WI38 (cell line): ENCODE measurements at regions not wholly inside any gene's neighbourhood (a gene's known extent, or its start where the extent isn't known, plus 50 kb on each side); places are given as distances from the start of the nearest gene placed in this dataset.

ENCODE experiments used
- H3K4me3 ChIP-seq: 2 replicates; pipeline ENCODE4 v1.5.1; 2011; ENCODE audit warnings: low read depth, mild to moderate bottlenecking, control low read depth, low read length
- TF ChIP-seq, protein P1 (sequence below): IDR thresholded peaks from 2 replicates; pipeline ENCODE4 v1.5.1; 2012; ENCODE audit warnings: low read depth, mild to moderate bottlenecking, control low read depth, low read length

DNA sequence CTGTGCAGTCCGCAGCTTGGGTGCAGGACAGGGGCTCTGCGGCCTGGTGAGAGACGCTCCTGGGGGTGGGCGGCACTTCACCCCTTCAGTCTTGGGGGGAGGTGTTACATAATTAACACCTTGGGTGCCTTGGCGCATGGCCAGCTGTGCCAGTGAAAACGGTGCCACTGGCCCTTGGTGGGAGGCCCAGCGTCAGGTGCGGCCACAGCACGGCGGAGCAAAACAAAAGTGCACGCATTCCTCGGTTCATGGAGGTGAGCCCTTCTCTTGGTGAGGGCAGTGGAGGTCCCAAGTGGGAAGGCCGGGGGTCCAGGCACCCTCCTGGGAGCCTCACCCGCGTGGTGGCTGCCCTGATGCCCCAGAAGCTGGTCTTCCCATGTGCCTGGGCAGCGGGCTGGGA, 89.8 kb downstream of the ENGASE start:
- no peak overlapping the region for H3K4me3 ChIP-seq
- TF ChIP-seq, protein P1, sequence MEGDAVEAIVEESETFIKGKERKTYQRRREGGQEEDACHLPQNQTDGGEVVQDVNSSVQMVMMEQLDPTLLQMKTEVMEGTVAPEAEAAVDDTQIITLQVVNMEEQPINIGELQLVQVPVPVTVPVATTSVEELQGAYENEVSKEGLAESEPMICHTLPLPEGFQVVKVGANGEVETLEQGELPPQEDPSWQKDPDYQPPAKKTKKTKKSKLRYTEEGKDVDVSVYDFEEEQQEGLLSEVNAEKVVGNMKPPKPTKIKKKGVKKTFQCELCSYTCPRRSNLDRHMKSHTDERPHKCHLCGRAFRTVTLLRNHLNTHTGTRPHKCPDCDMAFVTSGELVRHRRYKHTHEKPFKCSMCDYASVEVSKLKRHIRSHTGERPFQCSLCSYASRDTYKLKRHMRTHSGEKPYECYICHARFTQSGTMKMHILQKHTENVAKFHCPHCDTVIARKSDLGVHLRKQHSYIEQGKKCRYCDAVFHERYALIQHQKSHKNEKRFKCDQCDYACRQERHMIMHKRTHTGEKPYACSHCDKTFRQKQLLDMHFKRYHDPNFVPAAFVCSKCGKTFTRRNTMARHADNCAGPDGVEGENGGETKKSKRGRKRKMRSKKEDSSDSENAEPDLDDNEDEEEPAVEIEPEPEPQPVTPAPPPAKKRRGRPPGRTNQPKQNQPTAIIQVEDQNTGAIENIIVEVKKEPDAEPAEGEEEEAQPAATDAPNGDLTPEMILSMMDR = no peak

DNA sequence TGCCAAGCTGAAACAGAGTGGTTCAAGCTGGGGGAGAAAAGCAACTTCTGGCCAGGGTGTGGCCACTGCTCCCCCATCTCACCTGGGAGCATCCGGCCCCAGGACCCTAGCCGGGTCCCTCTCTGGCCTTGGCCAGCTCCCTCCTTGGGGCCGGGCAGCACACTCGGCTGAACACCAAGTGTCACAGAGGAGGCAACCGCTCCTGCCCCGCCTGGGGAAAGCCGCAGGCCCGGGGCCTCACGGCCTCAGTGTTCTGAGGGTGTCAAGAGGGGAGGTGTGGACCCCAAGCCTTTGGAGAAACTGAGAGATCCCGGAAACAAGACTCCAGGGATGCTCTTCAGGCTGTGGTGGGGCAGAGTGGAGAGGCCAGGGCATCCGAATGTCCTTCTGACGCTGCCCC, 88.4 kb downstream of the ENGASE start:
- TF ChIP-seq, protein P1 = no peak
- no peak overlapping the region for H3K4me3 ChIP-seq

DNA sequence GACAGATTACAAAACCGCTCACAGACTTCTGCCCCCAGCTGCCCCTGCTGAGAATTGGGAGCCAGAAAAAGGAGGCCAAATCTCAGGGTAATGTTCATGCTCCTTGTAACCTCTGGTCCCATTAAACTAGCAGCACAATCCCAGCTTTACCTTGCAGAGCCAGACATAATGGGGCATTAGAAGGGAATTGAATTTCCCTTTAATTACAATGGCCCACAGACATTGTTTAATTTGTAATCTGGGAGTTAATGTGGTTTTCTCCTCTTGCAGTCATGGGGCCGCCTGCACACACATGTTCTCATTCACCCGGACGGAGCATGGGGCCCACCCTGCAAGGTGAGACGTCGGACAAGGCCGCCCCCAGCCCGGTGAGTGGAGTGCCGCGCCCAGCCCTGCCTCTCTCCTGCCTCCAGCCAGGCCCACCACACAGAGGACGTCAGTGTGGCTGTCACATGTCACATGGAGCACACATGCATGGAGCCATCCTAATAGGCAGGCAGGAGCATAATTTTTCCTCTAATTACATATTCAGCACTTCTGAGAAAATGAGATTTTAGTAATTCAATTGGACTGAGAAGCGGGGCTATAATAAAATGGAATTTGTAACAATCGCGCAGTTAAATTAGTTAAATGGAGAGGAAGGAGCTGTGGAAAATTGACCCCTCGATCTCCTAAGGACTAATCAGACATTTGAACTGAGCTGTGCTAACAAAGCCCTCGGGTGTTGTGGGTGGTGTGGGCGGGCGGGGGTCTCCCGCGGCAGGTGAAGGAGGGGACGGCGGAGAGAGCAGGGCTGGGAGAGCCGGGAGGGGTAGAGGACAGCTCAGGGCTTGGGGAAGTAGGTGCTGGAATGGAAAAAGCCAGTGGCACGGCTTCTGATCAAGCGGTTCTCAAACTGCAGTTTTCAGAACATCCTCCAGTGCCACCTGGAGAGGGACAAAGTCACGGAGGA, 87.7 kb downstream of the ENGASE start:
- no peak overlapping the region for H3K4me3 ChIP-seq
- TF ChIP-seq, protein P1 = no peak

DNA sequence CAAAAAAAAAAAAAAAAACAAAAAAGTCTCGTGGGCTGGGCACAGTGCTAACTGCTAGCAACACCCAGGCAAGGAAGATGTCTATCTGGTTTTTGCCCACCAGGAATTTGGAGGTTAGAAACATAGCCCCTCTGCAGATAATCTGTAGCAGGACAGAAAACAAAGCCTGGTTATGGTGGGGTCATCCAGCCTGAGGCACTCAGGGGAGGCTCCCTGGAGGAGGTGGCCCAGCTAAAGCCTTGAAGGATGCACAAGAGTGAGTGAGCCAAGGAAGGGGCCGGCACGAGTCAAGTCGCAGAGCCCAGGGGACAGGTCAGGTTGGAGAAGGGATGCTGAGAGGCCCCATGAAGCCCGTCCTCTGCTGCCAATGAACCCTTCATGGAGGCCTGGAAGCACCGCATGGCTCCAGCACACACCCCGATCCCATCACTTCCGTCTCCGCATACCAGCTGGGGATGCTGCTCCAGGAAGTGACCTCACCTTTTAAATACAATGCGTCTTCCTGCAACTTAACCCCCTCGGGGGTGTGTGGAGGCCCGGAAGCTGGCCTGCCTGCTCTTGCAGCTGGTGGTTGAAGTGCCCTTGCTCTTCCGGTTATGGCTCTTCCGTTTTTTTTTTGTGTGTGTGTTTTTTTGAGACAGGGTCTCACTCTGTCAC, 86.5 kb downstream of the ENGASE start:
- H3K4me3 ChIP-seq = no peak overlapping the region
- TF ChIP-seq, protein P1 = no peak

DNA sequence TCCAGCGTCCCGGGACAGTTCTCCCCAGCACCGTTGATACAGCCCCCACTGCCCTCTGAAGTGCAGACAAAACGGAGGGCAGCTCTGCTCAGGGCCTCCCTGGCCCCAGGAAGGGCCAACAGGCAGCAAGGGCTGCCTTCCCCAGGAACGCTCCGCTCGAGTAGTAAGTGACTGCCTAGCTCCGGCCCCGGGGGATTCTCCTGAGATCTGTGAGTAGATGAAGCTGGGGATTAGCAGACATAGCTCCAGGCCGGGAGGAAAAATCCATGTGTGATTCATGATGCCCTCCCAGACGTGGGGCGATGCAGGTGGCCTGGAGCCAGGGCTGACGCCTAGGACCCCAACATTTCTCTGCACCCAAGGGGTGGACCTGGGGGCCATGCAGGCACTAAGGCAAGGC, 85.3 kb downstream of the ENGASE start:
- no peak overlapping the region for H3K4me3 ChIP-seq
- TF ChIP-seq, protein P1 = no peak

DNA sequence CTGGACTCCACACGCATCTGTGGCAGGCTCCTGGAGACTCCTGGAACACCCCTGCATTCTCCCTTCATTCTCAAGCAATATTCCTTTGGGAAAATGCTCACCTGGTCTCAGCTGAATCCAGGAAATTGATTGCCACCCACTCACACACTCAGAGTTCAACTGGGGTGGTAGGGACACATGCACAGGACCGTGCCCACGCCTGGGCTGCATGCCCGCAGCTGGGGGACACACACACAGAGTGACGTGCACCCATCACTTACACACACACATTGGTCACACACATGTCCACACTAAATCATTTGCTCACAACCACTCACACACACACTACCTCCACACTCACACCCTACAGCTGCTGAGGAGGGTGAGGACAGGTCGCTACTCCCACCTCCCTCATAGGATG, 84.8 kb downstream of the ENGASE start:
- TF ChIP-seq, protein P1 = no peak
- H3K4me3 ChIP-seq = no peak overlapping the region
